ENCODE measurements at regions not wholly inside any gene's neighbourhood (a gene's known extent, or its start where the extent isn't known, plus 50 kb on each side); places are given as distances from the start of the nearest gene placed in this dataset.

GRCh38 chr12:115078334-115078733, 394.4 kb upstream of the TBX3 start:
- FAIRE-seq (no peak), DNase-seq (ENCODE audit: insufficient read length, low spot score) (no peak)

DNA sequence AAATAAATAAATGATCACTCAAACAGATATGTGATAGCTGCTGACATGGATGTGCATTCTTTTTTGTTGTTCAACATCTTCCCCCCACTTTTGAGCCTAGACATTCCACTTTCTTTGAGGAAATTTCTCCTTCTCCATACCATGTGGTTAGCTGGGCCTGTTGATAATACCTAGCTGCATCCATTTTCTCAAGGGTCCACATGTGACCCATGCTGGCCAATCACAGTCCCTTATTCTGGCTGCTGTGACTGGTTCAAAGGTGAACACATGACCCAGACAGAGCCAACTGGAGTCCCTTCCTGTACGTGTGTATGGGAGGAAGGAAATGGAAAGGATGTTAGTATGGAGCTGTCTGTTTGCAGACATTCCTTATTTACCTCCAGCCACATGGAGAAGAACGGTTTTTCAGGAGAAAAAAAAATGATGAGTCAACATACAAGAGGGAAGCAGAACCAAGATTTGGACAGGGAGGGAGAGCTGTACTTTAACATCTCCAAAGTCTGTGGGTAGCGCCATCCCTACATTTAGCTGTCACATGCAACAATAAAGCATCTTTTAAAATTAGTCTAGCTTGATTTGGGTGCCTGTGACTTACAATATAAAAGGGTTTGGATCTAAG, 391.7 kb upstream of the TBX3 start:
- no peak for FAIRE-seq
- no peak for DNase-seq (ENCODE audit: insufficient read length, low spot score)

GRCh38 chr12:115074617-115075016, 390.6 kb upstream of the TBX3 start:
- no peak for FAIRE-seq
- no peak for DNase-seq (ENCODE audit: insufficient read length, low spot score)

DNA sequence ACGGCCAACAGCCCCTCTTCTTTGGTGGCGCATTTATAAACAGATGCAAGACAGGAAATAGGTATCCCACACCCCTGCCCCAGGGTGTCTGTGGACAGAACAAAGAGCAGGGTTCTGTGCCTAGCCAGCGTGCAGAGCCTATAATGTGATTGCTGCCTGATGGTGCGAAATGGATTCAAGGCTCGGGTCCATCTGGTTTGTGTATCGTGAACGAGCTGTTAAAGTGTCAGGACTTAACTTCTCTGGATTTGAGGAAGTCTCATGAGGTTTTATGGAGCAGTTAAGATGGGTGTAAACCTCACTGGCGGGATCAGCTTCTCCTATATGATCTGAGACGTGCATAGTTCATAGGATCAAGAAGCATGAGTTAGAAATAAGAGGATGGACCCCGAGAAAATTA, 388.7 kb upstream of the TBX3 start:
- no peak for FAIRE-seq

GRCh38 chr12:115070313-115070712, 386.3 kb upstream of the TBX3 start:
- FAIRE-seq: no peak
- DNase-seq (ENCODE audit: insufficient read length, low spot score): no peak

More for the DNA sequence above, 388.7 kb upstream of the TBX3 start:
- no peak for DNase-seq (ENCODE audit: insufficient read length, low spot score)

DNA sequence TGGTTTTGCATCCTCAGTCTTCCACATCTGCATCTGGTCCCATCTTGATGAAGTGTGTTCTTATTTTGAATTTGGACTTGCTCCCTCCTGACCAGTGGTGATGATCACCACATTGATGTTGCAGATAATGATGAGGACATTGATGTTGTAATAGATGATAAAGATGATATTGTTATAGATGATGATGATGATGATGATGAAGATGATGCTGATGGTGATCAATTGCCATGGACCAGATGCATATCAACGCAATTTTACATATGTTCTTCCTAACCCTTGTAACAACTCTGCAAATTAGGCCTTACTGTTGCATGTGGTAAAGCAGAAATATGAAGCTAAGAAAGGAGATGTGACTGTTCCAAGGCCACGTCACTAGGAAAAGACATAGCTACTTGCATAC, 380.3 kb upstream of the TBX3 start:
- FAIRE-seq (no peak), DNase-seq (ENCODE audit: insufficient read length, low spot score) (no peak)

DNA sequence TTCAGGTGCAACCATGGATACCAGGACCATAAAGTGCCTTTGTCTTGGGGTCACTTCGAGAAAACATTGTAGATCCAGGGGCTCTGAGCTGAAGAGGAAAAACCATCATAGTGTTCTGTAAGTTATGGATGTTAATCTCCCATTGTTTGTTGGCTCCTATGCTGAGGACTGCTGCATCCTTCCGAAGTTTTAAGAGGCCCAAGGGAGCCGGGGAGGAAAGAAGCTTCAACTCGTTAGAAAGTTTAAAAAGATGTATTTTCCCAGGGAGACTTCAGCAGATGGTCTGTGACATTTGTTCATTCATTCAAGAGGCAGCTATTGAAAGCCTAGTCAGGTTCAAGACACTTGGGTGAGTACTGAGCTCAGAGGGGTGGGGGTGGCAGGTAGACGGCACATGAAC, 378.8 kb upstream of the TBX3 start:
- no peak for FAIRE-seq

DNA sequence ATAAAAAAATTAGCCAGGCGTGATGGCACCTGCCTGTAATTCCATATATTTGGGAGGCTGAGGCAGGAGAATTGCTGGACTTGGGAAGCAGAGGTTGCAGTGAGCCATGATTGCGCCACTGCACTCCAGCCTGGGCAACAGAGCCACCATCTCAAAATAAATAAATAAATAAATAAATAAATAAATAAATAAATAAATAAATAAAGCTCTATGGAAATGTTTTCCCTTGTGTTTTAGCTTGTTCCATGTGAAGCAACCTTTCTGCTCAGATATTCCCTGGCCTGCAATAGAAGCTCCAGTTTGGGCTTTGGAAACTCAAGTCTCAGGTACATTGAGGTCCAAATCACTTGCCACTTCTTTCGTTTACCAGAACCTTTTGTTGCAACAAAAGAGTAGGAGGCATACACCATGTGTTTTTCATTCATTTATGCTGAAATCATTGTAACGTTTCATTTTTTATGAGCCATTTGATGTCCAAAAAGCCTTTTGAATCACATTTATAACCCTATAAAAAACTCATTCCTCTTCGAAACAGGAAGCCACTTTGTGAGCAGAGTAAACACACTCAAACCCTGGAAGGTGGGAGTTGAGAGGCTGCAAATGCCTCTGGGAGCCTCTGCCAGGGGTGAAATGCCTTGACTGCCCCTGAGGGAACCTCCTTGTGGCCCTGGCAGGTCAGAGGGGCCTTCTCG, 376.6 kb upstream of the TBX3 start:
- FAIRE-seq: no peak
- DNase-seq (ENCODE audit: insufficient read length, low spot score): no peak

More for the DNA sequence above, 378.8 kb upstream of the TBX3 start:
- DNase-seq (ENCODE audit: insufficient read length, low spot score): no peak

- FAIRE-seq (no peak), DNase-seq (ENCODE audit: insufficient read length, low spot score) (no peak)
Measured at GRCh38 chr12:115057445-115057844, 373.5 kb upstream of the TBX3 start.

- DNase-seq (ENCODE audit: insufficient read length, low spot score) (no peak), FAIRE-seq (no peak)
Measured at GRCh38 chr12:115051378-115051777, 367.4 kb upstream of the TBX3 start.

- no peak for DNase-seq (ENCODE audit: insufficient read length, low spot score)
- no peak for FAIRE-seq
Measured at GRCh38 chr12:115049614-115050013, 365.6 kb upstream of the TBX3 start.

GRCh38 chr12:115046805-115047204, 362.8 kb upstream of the TBX3 start:
- FAIRE-seq (no peak), DNase-seq (ENCODE audit: insufficient read length, low spot score) (no peak)

DNA sequence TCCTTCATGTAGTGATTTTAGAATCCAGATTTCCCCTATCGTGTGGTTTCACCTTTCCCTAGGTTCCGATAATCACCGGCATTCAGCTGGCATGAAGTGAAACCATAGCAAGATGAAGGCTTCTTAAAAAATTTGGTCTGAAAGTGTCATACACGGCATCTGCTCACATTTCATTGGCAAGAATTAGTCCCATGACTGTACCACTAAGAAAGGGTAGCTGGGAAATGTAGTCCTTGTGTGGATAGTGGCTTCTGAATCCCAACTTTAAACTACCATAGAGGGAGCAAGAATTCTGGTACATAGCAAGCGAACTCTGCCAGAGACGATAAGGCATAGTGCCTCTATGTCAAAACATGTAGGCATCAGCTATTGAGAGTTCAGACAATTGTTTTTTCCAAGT, 360.1 kb upstream of the TBX3 start:
- no peak for FAIRE-seq
- DNase-seq (ENCODE audit: insufficient read length, low spot score): no peak

- FAIRE-seq (no peak), DNase-seq (ENCODE audit: insufficient read length, low spot score) (no peak)
Measured at GRCh38 chr12:115043079-115043478, 359.1 kb upstream of the TBX3 start.

DNA sequence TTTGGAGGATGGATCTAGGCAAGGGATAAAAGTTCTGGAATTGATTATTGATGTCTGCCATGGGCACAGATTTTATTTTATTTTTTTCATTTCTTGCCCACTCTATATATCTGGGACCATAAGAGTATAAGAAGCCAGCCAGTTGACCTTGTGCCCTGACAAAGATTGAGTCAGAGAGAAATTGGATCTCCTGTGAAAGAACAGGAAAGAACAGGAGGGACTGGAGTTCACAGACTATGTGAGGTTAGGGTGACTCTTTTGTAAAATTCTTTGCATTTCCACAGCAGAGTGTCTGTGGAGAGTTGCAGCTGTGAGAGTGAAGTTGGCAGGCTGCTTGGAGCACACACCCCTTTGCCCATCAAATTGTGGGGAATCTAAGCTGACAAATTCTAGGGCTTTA, 358.4 kb upstream of the TBX3 start:
- no peak for DNase-seq (ENCODE audit: insufficient read length, low spot score)
- FAIRE-seq: no peak

DNA sequence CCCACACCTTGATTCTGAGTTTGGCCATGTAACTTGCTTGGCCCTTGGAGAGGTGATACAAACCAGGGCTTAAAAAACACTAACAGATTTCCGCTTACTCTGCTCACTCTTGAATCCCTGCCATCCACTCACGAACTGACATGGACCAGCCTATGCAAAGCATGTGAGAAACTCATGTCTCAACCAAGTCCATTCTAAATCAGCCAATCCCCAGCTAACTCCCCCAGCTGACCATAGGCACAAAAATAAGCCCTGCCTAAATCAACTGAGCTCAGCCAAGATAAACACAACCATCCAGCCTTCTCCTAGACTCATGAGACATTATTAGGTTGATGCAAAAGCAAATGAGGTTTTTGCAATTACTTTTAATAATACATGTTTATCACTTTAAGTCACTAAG, 353.9 kb upstream of the TBX3 start:
- no peak for FAIRE-seq
- no peak for DNase-seq (ENCODE audit: insufficient read length, low spot score)

- FAIRE-seq: no peak
Measured at GRCh38 chr12:115035535-115036107, 351.6 kb upstream of the TBX3 start.

DNA sequence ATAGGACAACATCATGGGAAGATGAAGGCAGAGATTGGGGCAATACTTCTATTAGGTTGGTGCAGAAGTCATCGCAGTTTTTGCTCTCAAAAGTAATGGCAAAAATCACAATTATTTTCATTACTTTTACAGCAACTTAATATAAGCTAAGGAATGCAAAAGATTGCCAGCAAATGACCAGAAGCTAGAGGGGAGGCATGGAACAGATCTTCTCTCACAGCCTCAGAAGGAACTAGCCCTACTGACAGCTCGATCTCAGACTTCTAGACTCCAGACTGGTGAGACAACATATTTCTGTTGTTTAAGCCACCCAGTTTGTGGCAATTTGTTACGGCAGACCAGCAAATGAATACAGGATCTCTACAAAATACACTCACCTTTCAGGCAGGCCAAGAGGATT, 348.5 kb upstream of the TBX3 start:
- FAIRE-seq (no peak), DNase-seq (ENCODE audit: insufficient read length, low spot score) (no peak)

More at GRCh38 chr12:115035535-115036107, 351.6 kb upstream of the TBX3 start:
- DNase-seq (ENCODE audit: insufficient read length, low spot score): no peak

GRCh38 chr12:115030017-115030416, 346.0 kb upstream of the TBX3 start:
- no peak for FAIRE-seq
- DNase-seq (ENCODE audit: insufficient read length, low spot score): no peak

DNA sequence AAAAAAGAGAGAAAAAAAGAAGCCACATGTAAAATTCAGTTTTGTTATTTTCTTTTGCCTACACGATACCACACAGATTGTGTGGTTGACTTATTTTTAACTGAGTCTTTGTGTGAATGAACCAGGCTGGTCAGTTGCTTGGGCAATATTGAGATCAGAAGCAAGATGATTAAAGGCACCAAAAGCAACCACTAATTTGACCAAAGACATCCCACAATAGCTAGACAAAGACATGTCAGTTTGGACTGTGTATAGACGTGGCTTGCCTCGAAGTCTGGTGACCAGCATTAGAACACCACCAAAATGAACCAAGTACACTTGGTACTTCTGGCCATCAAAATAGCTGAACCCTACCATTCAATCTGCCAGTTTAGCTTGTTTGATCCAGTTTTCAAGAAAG, 340.6 kb upstream of the TBX3 start:
- no peak for FAIRE-seq
- DNase-seq (ENCODE audit: insufficient read length, low spot score): no peak

- no peak for DNase-seq (ENCODE audit: insufficient read length, low spot score)
- no peak for FAIRE-seq
Measured at GRCh38 chr12:115023279-115024265, 339.6 kb upstream of the TBX3 start.
